ENCODE measurements at regions not wholly inside any gene's neighbourhood (a gene's known extent, or its start where the extent isn't known, plus 50 kb on each side); places are given as distances from the start of the nearest gene placed in this dataset.

- no peak for TF ChIP-seq CTCF (IDR thresholded peaks at IDR 0.05)
- no peak for TF ChIP-seq POLR2AphosphoS5 (IDR thresholded peaks at IDR 0.05)
- no peak for TF ChIP-seq POLR2A (IDR thresholded peaks at IDR 0.05)
Measured at GRCh38 chr2:34162231-34162630, 563.1 kb upstream of the FAM98A start.

Data from prostate gland (tissue), 2 donors.